NCI-H1105 (cell line): ENCODE measurements at regions not wholly inside any gene's neighbourhood (a gene's known extent, or its start where the extent isn't known, plus 50 kb on each side); places are given as distances from the start of the nearest gene placed in this dataset.
"Not testable (repeated sequence)": the region's sequence is repeated elsewhere in the genome, so short reads cannot be mapped to it uniquely, and the experiment has no call there.

ENCODE experiments used
- DNase-seq: peaks from one replicate; lab custom pipeline; 2025; lab: John Stamatoyannopoulos, UW

DNA sequence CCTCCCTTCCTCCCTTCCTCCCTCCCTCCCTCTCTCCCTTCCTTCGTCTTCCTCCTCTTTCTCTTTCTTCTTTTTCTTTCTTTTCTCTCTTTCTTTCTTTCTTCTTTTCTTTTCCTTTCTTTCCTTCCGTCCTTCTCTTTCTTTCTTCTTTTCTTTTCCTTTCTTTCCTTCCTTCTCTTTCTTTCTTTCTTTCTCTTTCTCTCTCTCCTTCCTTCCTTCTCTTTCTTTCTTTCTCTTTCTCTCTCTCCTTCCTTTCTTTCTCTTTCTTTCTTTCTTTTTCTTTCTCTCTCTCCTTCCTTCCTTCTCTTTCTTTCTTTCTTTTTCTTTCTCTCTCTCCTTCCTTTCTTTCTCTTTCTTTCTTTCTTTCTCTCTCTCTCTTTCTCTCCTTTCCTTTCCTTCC is 84.4 kb upstream of the SLC24A2 start:
- DNase-seq, result not testable (repeated sequence)

DNA sequence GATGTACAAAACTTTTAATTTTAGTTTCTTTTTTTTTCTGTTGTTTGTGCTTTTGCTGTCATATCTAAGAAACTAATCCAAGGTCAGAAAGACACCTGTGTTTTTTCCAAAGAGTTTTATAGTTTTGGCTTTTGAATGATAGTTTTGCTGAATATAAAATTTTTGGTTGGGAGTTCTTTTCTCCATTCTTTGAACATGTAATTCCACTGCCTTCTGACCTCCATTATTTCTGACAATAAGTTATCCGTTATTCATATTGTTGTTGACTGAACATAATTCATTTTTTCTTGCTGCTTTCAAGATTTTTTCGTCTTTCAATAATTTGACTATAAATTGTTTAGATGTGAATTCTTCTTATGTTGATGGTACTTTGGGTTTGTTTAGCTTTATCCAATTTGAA is 82.2 kb upstream of the SLC24A2 start:
- no peak for DNase-seq

DNA sequence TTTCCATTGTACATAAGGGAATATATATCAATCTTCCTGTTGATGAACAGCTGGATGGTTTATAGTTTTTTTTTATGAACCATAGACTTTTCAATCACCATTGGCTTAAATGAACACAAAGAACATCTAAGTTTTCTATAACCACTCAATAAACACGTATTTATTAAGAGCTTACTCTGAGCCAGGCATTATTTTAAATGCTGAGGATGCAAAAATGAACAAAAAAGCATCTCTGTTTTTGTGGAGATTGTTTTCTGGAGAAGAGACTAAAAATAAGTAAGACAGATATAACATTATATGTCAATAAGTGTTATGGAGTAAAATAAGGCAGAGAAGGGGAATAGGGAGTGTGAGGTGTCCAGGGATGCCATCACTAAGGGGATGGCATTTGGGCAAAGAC is 52.1 kb upstream of the SLC24A2 start:
- no peak for DNase-seq
